GM12878 (cell line): ENCODE measurements at regions not wholly inside any gene's neighbourhood (a gene's known extent, or its start where the extent isn't known, plus 50 kb on each side); places are given as distances from the start of the nearest gene placed in this dataset. TPM values are rescaled to one million over a fixed set of nuclear protein-coding genes. Genes with fewer than 3 reads are reported as not detected.

ENCODE experiments used
- small RNA-seq: library from RNA; depleted of rRNA; stranded (forward); fragments of <200 nt; gene quantifications from one replicate; pipeline ENCODE3, GENCODE V24; 2014

Small RNA genes lying in the stretch of these regions (small RNA-seq; reads per million reads assigned to genes)
- gene AC139085.1: not detected
